Breast epithelium (tissue), 3 donors: ENCODE measurements at regions not wholly inside any gene's neighbourhood (a gene's known extent, or its start where the extent isn't known, plus 50 kb on each side); places are given as distances from the start of the nearest gene placed in this dataset.

Experiments used
- CTCF ChIP-seq, 3 donors: fragments of 450-650 bp; IDR thresholded peaks; one replicate each; pipeline ENCODE4 v1.5.1; 2016 to 2017; ENCODE audit warnings: antibody characterized with exemption in 3 of 3, mild to moderate bottlenecking in 3 of 3, moderate library complexity in 3 of 3
- POLR2A ChIP-seq: fragments of 450-650 bp; IDR thresholded peaks from one replicate; pipeline ENCODE4 v1.6.1; 2016; ENCODE audit warnings: antibody characterized with exemption, mild to moderate bottlenecking, moderate library complexity
- POLR2AphosphoS5 ChIP-seq, 3 donors: sonication (generic); formaldehyde crosslinking; IDR thresholded peaks; one replicate each; pipeline ENCODE4 v1.6.1; 2017; ENCODE audit warnings: antibody characterized with exemption in 3 of 3

GRCh38 chr9:14547245-14548060, 145.8 kb downstream of the ZDHHC21 start:
- TF ChIP-seq POLR2AphosphoS5 (IDR thresholded peaks at IDR 0.05) (no peak), CTCF (IDR thresholded peaks at IDR 0.05) (no peak), POLR2A (no peak)
